ENCODE measurements at regions not wholly inside any gene's neighbourhood (a gene's known extent, or its start where the extent isn't known, plus 50 kb on each side); places are given as distances from the start of the nearest gene placed in this dataset.

DNA sequence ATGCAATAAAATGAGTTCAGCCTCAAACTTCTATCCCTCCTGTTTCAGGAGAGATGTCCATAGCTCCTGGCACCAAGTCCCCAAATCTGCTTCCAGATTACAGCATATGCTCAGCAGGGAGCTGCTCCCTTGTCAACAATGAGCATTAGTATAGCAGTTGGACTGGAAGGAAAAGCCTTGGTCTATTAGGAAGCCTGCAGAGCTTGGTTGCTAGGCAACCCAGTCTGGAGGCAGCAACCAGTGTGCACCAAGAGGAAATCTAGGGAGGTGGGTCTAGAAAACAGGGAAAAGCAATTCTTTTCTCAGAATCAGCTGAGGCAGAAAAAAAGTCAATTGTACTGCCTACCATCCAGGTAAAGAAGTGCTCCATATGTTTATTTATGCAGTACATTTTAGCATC is 229.5 kb upstream of the NMUR2 start:
- Histone ChIP-seq H3K4me1 (no peaks in the 10 kb centered on the region), H3K9me3 (no peaks in the 10 kb centered on the region), H3K9ac (ENCODE audit: low read depth in 2 of 2, low read length in 2 of 2) (no peak overlapping the region), H3K4me3 (no peak overlapping the region), H3K36me3 (no peaks in the 10 kb centered on the region), H3K27me3 (no peaks in the 10 kb centered on the region), H3K27ac (no peak overlapping the region)
- no peak for DNase-seq
- intact Hi-C loops (cut with DNase I): no loop called here
- TF ChIP-seq, protein P1, sequence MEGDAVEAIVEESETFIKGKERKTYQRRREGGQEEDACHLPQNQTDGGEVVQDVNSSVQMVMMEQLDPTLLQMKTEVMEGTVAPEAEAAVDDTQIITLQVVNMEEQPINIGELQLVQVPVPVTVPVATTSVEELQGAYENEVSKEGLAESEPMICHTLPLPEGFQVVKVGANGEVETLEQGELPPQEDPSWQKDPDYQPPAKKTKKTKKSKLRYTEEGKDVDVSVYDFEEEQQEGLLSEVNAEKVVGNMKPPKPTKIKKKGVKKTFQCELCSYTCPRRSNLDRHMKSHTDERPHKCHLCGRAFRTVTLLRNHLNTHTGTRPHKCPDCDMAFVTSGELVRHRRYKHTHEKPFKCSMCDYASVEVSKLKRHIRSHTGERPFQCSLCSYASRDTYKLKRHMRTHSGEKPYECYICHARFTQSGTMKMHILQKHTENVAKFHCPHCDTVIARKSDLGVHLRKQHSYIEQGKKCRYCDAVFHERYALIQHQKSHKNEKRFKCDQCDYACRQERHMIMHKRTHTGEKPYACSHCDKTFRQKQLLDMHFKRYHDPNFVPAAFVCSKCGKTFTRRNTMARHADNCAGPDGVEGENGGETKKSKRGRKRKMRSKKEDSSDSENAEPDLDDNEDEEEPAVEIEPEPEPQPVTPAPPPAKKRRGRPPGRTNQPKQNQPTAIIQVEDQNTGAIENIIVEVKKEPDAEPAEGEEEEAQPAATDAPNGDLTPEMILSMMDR (IDR thresholded peaks at IDR 0.05): no peak

DNA sequence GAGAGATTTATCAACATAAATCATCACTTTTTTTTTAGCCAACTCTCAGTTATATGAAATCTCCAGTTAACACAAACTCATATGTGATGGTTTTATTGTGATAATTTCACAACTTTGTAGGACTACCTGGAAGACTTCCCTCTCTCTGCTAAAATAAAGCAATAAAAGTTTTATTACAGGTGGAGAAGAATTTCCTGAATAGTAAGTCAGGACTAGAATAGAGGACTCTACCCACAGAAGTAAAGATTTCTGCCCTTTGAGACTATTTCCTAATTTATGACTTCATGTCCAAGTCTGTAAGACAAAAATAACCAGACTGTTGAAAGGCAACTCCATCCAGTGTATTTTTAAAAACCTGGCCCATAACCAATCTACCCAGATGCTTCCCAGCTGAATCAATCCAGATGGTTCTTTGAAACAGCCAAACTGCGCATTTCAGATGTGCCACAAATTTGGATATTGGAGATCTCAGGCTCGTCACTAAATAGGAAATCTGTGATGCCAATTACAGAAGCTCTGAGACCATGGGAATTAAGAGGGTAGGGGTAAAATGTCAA is 234.0 kb upstream of the NMUR2 start:
- Histone ChIP-seq H3K4me3 (no peak overlapping the region), H3K27ac (no peak overlapping the region), H3K9me3 (no peaks in the 10 kb centered on the region), H3K36me3 (no peaks in the 10 kb centered on the region), H3K4me1 (no peaks in the 10 kb centered on the region), H3K27me3 (no peaks in the 10 kb centered on the region), H3K9ac (ENCODE audit: low read depth in 2 of 2, low read length in 2 of 2) (no peak overlapping the region)
- DNase-seq: no peak
- TF ChIP-seq, protein P1 (IDR thresholded peaks at IDR 0.05): no peak
- intact Hi-C loops (cut with DNase I): no loop called here

DNA sequence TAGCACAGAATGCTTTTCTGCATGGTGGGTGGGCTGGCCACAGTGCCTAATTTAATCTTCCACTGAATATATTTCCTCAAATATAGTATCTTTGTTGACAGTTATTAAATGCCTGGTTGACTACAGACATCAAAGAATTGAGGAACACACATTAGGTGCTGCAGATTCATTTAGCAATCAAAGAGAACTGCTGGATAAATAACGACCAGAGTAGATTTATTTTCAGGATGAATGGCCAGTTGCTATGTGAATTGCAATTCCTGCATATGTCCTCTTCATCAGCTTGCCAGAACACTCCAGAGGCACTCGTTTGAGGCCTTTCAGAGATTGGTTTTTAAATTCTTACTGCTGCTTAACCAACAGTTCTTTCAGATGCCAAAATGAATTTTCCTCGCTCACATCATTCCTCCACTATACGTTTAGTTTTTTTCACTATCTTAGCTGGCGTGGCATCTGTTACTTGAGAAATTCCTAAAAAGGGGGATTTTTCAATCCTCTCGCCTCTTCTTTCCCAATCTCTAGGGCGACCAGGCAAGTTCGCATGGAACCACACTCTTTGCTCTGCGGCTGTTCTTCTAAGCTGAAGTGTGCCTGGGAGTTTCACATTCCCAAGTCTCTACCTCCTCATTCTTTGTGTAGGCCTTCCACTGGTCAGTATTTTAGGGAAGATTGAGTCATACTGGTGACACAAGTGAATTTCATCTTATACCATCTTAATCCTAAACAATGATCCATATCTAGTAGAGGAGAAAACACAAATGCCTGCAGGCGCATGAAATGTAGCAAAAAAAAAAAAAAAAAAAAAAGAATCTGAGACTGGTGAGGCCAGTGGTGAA is 237.1 kb upstream of the NMUR2 start:
- H3K9me3 ChIP-seq: no peaks in the 10 kb centered on the region
- no peak overlapping the region for H3K4me3 ChIP-seq
- intact Hi-C loops (cut with DNase I): no loop called here
- H3K36me3 ChIP-seq: no peaks in the 10 kb centered on the region
- no peak for DNase-seq
- H3K4me1 ChIP-seq: no peaks in the 10 kb centered on the region
- TF ChIP-seq, protein P1 (IDR thresholded peaks at IDR 0.05): no peak
- no peak overlapping the region for H3K27ac ChIP-seq
- H3K27me3 ChIP-seq: no peaks in the 10 kb centered on the region
- no peak overlapping the region for H3K9ac ChIP-seq (ENCODE audit: low read depth in 2 of 2, low read length in 2 of 2)

DNA sequence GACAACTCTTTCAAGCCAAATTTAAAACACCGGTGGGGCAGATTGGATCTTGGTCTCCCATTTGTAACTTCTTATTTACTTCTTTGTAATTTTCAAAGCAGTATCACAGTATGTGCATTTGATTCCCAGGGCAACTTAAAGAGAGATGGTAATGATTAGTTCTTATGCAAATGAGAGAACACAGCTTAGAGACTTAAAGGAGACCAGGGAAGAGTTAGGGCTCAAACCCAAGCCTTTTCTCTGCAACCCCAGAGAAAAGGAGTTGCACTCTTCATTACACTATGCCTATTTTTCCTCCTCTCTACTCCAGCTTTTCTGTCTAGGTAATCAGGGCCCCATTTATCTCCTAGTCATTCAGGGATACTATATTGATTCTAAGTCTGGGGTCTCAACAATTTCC is 237.8 kb upstream of the NMUR2 start:
- H3K4me3 ChIP-seq: no peak overlapping the region
- no peak overlapping the region for H3K9ac ChIP-seq (ENCODE audit: low read depth in 2 of 2, low read length in 2 of 2)
- no peaks in the 10 kb centered on the region for H3K9me3 ChIP-seq
- H3K4me1 ChIP-seq: no peaks in the 10 kb centered on the region
- intact Hi-C loops (cut with DNase I): no loop called here
- TF ChIP-seq, protein P1 (IDR thresholded peaks at IDR 0.05): no peak
- no peaks in the 10 kb centered on the region for H3K27me3 ChIP-seq
- H3K27ac ChIP-seq: no peak overlapping the region
- no peaks in the 10 kb centered on the region for H3K36me3 ChIP-seq
- no peak for DNase-seq

DNA sequence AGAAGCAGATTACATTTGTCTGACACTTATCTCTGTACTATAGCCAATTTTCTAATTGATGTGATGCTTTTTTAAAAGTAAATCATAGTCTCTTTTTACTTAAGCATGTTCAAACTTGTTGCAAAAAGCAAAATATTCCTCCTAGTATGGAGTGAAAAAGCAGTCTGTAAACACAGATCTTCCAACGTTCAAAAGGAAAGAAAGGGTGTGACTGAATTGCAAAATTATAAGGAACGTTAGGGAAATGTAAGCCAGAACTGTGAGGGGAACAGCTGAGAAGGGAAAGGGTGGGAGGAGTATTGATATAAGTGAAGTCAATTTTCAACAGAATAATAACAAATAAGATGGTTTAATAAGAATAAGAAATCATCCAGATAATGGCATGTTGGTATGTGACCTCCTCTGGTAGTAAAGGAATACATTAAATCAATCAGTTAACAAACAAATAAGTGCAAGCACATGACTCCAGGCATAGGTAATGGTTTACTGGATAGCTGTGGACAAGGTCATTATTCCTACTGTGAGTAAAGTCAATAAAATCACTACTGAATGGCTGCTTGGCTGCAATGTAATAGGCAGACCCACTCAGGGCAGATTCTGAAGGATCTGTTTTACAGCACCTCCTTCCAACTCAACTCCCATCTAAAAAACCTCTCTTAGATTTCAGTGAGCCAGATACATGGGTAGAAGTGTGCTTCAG is 239.1 kb upstream of the NMUR2 start:
- Histone ChIP-seq H3K27ac (no peak overlapping the region), H3K9me3 (no peaks in the 10 kb centered on the region), H3K9ac (ENCODE audit: low read depth in 2 of 2, low read length in 2 of 2) (no peak overlapping the region), H3K4me1 (no peaks in the 10 kb centered on the region), H3K36me3 (no peaks in the 10 kb centered on the region), H3K27me3 (no peaks in the 10 kb centered on the region), H3K4me3 (no peak overlapping the region)
- intact Hi-C loops (cut with DNase I): no loop called here
- TF ChIP-seq, protein P1 (IDR thresholded peaks at IDR 0.05): no peak
- no peak for DNase-seq

Measured in colonic mucosa (tissue), 4 donors.